OCI-LY3 (cell line): ENCODE measurements at regions not wholly inside any gene's neighbourhood (a gene's known extent, or its start where the extent isn't known, plus 50 kb on each side); places are given as distances from the start of the nearest gene placed in this dataset.
A peak's percentile ranks its signal among the peaks of the same experiment; 100 is the strongest.

ENCODE experiments used
- H2AFZ ChIP-seq: fragments of 200-600, 300-600 bp; shearing (Covaris generic); 2 replicates; pipeline ENCODE4 v1.6.0; 2014; ENCODE audit warnings: antibody characterized with exemption, low read depth, low read length
- H3K27ac ChIP-seq: fragments of 200-600, 300-600 bp; sonication (generic); 2 replicates; pipeline ENCODE4 v1.5.1; 2014; ENCODE audit warnings: mild to moderate bottlenecking, low read length, moderate library complexity, mixed read lengths
- H3K27me3 ChIP-seq: fragments of 200-600, 300-600 bp; sonication (generic); 2 replicates; pipeline ENCODE4 v1.6.1; 2014; ENCODE audit warnings: low read depth, low read length, mixed read lengths
- H3K36me3 ChIP-seq: fragments of 200-600, 300-600 bp; sonication (generic); replicated peaks from 2 replicates; pipeline ENCODE3; 2014; ENCODE audit warnings: low read depth, low read length, mixed read lengths
- H3K4me1 ChIP-seq: fragments of 300-600, 200-600 bp; sonication (generic); 2 replicates; pipeline ENCODE4 v1.6.1; 2014; ENCODE audit warnings: low read length, mixed read lengths
- H3K4me2 ChIP-seq: fragments of 200-600, 300-600 bp; sonication (generic); 2 replicates; pipeline ENCODE4 v1.6.1; 2014; ENCODE audit warnings: low read length, mixed read lengths
- H3K4me3 ChIP-seq: fragments of 300-600, 200-600 bp; sonication (generic); 2 replicates; pipeline ENCODE4 v1.5.1; 2014; ENCODE audit warnings: antibody characterized with exemption, mild to moderate bottlenecking, low read length, moderate library complexity
- H3K79me2 ChIP-seq: fragments of 300-600, 200-600 bp; shearing (Covaris generic); 2 replicates; pipeline ENCODE4 v1.6.1; 2014; ENCODE audit warnings: mild to moderate bottlenecking, low read length, mixed read lengths
- H3K9ac ChIP-seq: fragments of 300-600, 200-600 bp; shearing (Covaris generic); 2 replicates; pipeline ENCODE4 v1.6.0; 2014; ENCODE audit warnings: mild to moderate bottlenecking, low read length, moderate library complexity
- H3K9me3 ChIP-seq: fragments of 200-600, 300-600 bp; shearing (Covaris generic); 2 replicates; pipeline ENCODE4 v1.6.1; 2014; ENCODE audit warnings: low read length, mixed read lengths; ENCODE audit not compliant: insufficient read depth
- H4K20me1 ChIP-seq: fragments of 200-600, 300-600 bp; sonication (generic); 2 replicates; pipeline ENCODE4 v1.6.1; 2016; ENCODE audit warnings: low read length, mixed read lengths; ENCODE audit not compliant: insufficient read depth
- EZH2phosphoT487 ChIP-seq: fragments of 200-600 bp; shearing (Covaris generic); IDR thresholded peaks from 2 replicates; pipeline ENCODE4 v1.6.1; 2018; ENCODE audit warnings: antibody characterized with exemption, mixed run types, low read depth
- TF ChIP-seq, protein P1 (sequence below): fragments of 200-600, 300-600 bp; sonication (generic); IDR thresholded peaks from 2 replicates; pipeline ENCODE4 v1.5.1; 2014; ENCODE audit warnings: antibody characterized with exemption, low read length, low read depth

DNA sequence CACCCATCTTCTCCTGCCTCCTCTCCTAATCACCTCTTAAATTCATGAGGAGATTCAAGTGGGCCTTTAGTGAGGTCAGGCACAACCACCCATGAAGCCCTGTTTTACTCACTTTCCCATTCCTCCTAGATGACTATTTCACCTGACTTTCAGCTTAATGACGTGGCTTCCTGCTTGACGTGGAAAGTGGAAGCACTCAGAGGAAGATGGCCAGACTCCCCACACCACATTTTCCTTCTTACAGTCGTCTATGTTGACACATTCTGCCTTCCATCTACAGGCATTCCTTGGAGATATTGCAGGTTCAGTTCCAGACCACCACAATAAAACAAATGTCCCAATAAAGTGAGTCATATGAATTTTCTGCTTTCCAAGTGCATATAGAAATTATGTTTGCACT lies 146.4 kb upstream of the TAS2R1 start:
- H3K9ac ChIP-seq: no peak overlapping the region
- no peak overlapping the region for H3K4me2 ChIP-seq
- no peak for TF ChIP-seq EZH2phosphoT487
- TF ChIP-seq, protein P1, sequence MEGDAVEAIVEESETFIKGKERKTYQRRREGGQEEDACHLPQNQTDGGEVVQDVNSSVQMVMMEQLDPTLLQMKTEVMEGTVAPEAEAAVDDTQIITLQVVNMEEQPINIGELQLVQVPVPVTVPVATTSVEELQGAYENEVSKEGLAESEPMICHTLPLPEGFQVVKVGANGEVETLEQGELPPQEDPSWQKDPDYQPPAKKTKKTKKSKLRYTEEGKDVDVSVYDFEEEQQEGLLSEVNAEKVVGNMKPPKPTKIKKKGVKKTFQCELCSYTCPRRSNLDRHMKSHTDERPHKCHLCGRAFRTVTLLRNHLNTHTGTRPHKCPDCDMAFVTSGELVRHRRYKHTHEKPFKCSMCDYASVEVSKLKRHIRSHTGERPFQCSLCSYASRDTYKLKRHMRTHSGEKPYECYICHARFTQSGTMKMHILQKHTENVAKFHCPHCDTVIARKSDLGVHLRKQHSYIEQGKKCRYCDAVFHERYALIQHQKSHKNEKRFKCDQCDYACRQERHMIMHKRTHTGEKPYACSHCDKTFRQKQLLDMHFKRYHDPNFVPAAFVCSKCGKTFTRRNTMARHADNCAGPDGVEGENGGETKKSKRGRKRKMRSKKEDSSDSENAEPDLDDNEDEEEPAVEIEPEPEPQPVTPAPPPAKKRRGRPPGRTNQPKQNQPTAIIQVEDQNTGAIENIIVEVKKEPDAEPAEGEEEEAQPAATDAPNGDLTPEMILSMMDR: no peak
- H3K4me3 ChIP-seq: no peak overlapping the region
- no peak overlapping the region for H2AFZ ChIP-seq
- H3K27me3 ChIP-seq: no peaks in the 10 kb centered on the region
- H3K9me3 ChIP-seq: no peaks in the 10 kb centered on the region
- no peaks in the 10 kb centered on the region for H3K79me2 ChIP-seq
- H4K20me1 ChIP-seq: no peaks in the 10 kb centered on the region
- H3K36me3 ChIP-seq: no peaks in the 10 kb centered on the region
- H3K4me1 ChIP-seq: no peaks in the 10 kb centered on the region
- H3K27ac ChIP-seq: no peak overlapping the region

GRCh38 chr5:9775339-9775738 lies 145.2 kb upstream of the TAS2R1 start:
- H3K79me2 ChIP-seq: no peaks in the 10 kb centered on the region
- no peak overlapping the region for H3K4me2 ChIP-seq
- no peak overlapping the region for H3K4me3 ChIP-seq
- H3K27me3 ChIP-seq: no peaks in the 10 kb centered on the region
- no peaks in the 10 kb centered on the region for H3K9me3 ChIP-seq
- no peaks in the 10 kb centered on the region for H3K36me3 ChIP-seq
- H3K4me1 ChIP-seq: no peaks in the 10 kb centered on the region
- no peak overlapping the region for H3K27ac ChIP-seq
- no peaks in the 10 kb centered on the region for H4K20me1 ChIP-seq
- TF ChIP-seq, protein P1: no peak
- TF ChIP-seq EZH2phosphoT487: no peak
- H2AFZ ChIP-seq: no peak overlapping the region
- no peak overlapping the region for H3K9ac ChIP-seq

DNA sequence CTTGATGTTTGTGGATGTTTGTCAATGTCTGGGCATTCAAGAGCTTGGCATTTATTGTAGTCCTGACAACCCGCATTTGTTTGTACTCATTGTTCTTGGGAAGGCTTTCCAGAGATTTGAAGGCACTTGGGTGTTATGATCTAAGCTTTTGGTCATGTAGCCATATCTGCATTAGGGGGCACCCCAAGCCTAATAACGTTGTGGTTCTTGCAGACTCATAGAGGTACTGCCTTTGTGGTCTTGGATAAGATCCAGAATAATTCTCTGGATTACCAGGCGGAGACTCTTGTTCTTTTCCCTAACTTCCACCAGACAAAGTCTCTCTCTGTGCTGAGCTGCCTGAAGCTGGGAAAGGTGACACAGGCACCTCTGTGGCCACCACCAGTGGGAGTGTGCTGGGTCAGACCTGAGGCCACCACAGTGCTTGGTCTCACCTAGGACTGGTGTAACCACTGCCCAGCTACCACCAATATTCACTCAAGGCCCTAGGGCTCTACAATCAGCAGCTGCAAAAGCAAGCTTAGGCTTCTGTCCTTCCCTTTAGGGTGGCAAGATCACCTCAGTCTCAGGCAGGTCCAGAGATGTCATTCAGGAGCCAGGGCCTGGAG lies 144.4 kb upstream of the TAS2R1 start:
- H3K27ac ChIP-seq: no peak overlapping the region
- H4K20me1 ChIP-seq: no peaks in the 10 kb centered on the region
- H3K4me3 ChIP-seq: no peak overlapping the region
- no peaks in the 10 kb centered on the region for H3K27me3 ChIP-seq
- TF ChIP-seq EZH2phosphoT487: no peak
- TF ChIP-seq, protein P1: peak; percentile 35
- no peak overlapping the region for H3K9ac ChIP-seq
- no peaks in the 10 kb centered on the region for H3K4me1 ChIP-seq
- H3K9me3 ChIP-seq: no peaks in the 10 kb centered on the region
- H3K4me2 ChIP-seq: no peak overlapping the region
- H3K36me3 ChIP-seq: no peaks in the 10 kb centered on the region
- no peak overlapping the region for H2AFZ ChIP-seq
- no peaks in the 10 kb centered on the region for H3K79me2 ChIP-seq

DNA sequence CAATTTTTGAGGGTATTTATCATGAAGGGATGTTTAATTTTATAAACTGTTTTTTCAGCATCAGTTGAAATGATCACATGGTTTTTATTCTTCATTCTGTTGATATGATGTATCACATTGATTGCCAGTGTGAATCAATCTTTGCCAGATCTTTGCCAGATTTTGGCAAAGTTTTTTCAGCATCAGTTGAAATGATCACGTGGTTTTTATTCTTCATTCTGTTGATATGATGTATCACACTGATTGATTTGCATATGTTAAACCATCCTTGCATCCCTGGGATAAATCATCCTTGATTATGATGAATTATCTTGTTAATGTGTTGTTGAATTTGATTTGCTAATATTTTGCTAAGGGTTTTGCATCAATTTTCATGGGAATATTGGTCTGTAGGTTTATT lies 140.9 kb upstream of the TAS2R1 start:
- H3K79me2 ChIP-seq: no peaks in the 10 kb centered on the region
- H3K4me3 ChIP-seq: no peak overlapping the region
- no peak overlapping the region for H3K27ac ChIP-seq
- no peak overlapping the region for H3K4me2 ChIP-seq
- no peaks in the 10 kb centered on the region for H4K20me1 ChIP-seq
- H3K36me3 ChIP-seq: no peaks in the 10 kb centered on the region
- no peak overlapping the region for H3K9ac ChIP-seq
- TF ChIP-seq, protein P1: no peak
- TF ChIP-seq EZH2phosphoT487: no peak
- H2AFZ ChIP-seq: no peak overlapping the region
- no peaks in the 10 kb centered on the region for H3K9me3 ChIP-seq
- H3K4me1 ChIP-seq: no peaks in the 10 kb centered on the region
- no peaks in the 10 kb centered on the region for H3K27me3 ChIP-seq
